ENCODE measurements at regions not wholly inside any gene's neighbourhood (a gene's known extent, or its start where the extent isn't known, plus 50 kb on each side); places are given as distances from the start of the nearest gene placed in this dataset.

GRCh38 chr11:27786864-27787263, 86.6 kb upstream of the BDNF start:
- intact Hi-C loops (cut with micrococcal nuclease; ENCODE audit: unreplicated experiment): no loop called here
- H3K4me1 ChIP-seq (ENCODE audit: control insufficient read depth, insufficient read depth, low read length): no peaks in the 10 kb centered on the region
- no peaks in the 10 kb centered on the region for H3K36me3 ChIP-seq (ENCODE audit: control insufficient read depth in 2 of 2, insufficient read depth in 2 of 2, low read length in 1 of 2)
- RAD21 ChIA-PET (ENCODE audit: unreplicated experiment): no interaction called here
- BruUV-seq (replicated peaks): no TSS peak
- FAIRE-seq: no peak
- H3K27ac ChIP-seq (ENCODE audit: control insufficient read depth, insufficient read depth): no peak overlapping the region
- H3K79me2 ChIP-seq (ENCODE audit: control insufficient read depth, insufficient read depth, low read length): no peaks in the 10 kb centered on the region
- POLR2A ChIA-PET: no interaction called here
- no peaks in the 10 kb centered on the region for H3K27me3 ChIP-seq (replicated peaks in 1 of 2; ENCODE audit: control insufficient read depth in 2 of 2, insufficient read depth in 2 of 2, low read length in 1 of 2)
- TF ChIP-seq HDAC2 (IDR thresholded peaks at IDR 0.05): no peak
- TF ChIP-seq NFXL1 (IDR thresholded peaks at IDR 0.05; ENCODE audit: borderline replicate concordance): no peak
- no peak for TF ChIP-seq RUNX3 (IDR thresholded peaks at IDR 0.05; ENCODE audit: low read length)
- TF ChIP-seq NKRF (conservative IDR thresholded peaks at IDR 0.05): no peak
- TF ChIP-seq SP1 (IDR thresholded peaks at IDR 0.05; ENCODE audit: low read depth, low read length): no peak
- TF ChIP-seq SIX5 (IDR thresholded peaks at IDR 0.05; ENCODE audit: low read depth, low read length, severe bottlenecking): no peak
- no peak for TF ChIP-seq HDAC6 (IDR thresholded peaks at IDR 0.05; ENCODE audit: unreplicated experiment)
- no peak for TF ChIP-seq CEBPB (IDR thresholded peaks at IDR 0.05; ENCODE audit: borderline replicate concordance in 1 of 2, low read depth in 2 of 2, low read length in 2 of 2)
- H3K9me3 ChIP-seq (replicated peaks; ENCODE audit: control insufficient read depth, insufficient read depth, low read length): no peaks in the 10 kb centered on the region
- H3K9ac ChIP-seq (ENCODE audit: control insufficient read depth, insufficient read depth, low read length): no peak overlapping the region
- in situ Hi-C loops (cut with MboI): no loop called here
- ATAC-seq: no peak
- SMC1A ChIA-PET (ENCODE audit: uncharacterized antibody, unreplicated experiment): no interaction called here
- H3K4me2 ChIP-seq (ENCODE audit: control insufficient read depth, insufficient read depth): no peak overlapping the region
- no peak overlapping the region for H2AFZ ChIP-seq (ENCODE audit: control insufficient read depth, low read depth, low read length)
- H4K20me1 ChIP-seq (ENCODE audit: control insufficient read depth, insufficient read depth): no peaks in the 10 kb centered on the region
- CTCF ChIA-PET: interaction anchor here (0.6 kb wide), 1 partner anchor 456 kb away, joined by 4 read pairs; no protein-coding TSS in a partner anchor
- no peak for DNase-seq (ENCODE audit: low read depth, low spot score)
- 13% methylated on average over 2 of the region's 2 CpGs for WGBS (ENCODE audit: insufficient coverage, insufficient replicate concordance, low lambda C conversion rate, missing lambda C conversion rate)
- H3K4me3 ChIP-seq: no peak overlapping the region
